HG02588 (cell line): ENCODE measurements at regions not wholly inside any gene's neighbourhood (a gene's known extent, or its start where the extent isn't known, plus 50 kb on each side); places are given as distances from the start of the nearest gene placed in this dataset.

Experiments used
- ATAC-seq: cut with Tn5 transposase; IDR thresholded peaks from one replicate; pipeline ENCODE4 v1.9.1; 2021; ENCODE audit warnings: mild to moderate bottlenecking, moderate library complexity; ENCODE audit not compliant: unreplicated experiment

GRCh38 chr3:180184816-180185215, 148.1 kb upstream of the PEX5L start:
- ATAC-seq: no peak

- ATAC-seq: no peak
These were observed 148.9 kb upstream of the PEX5L start for GRCh38 chr3:180185650-180186049.

- no peak for ATAC-seq
These were observed 152.0 kb upstream of the PEX5L start for GRCh38 chr3:180188512-180189309.

- ATAC-seq: no peak
These were observed 152.5 kb upstream of the PEX5L start for GRCh38 chr3:180189310-180189648.

- ATAC-seq: no peak
These were observed 159.9 kb upstream of the PEX5L start for GRCh38 chr3:180196658-180197057.

GRCh38 chr3:180199417-180199995, 162.8 kb upstream of the PEX5L start:
- ATAC-seq: no peak

- ATAC-seq: no peak
These were observed 179.1 kb upstream of the PEX5L start for GRCh38 chr3:180215866-180216265.

GRCh38 chr3:180223268-180223667, 186.5 kb upstream of the PEX5L start:
- no peak for ATAC-seq

GRCh38 chr3:180229113-180229512, 192.4 kb upstream of the PEX5L start:
- ATAC-seq: no peak

- ATAC-seq: no peak
These were observed 203.2 kb upstream of the PEX5L start for GRCh38 chr3:180239939-180240338.

- ATAC-seq: no peak
These were observed 210.0 kb upstream of the PEX5L start for GRCh38 chr3:180246688-180247195.

GRCh38 chr3:180250172-180250571, 213.4 kb upstream of the PEX5L start:
- no peak for ATAC-seq

GRCh38 chr3:180252683-180253082, 215.9 kb upstream of the PEX5L start:
- no peak for ATAC-seq

- no peak for ATAC-seq
These were observed 216.5 kb upstream of the PEX5L start for GRCh38 chr3:180253283-180253682.

GRCh38 chr3:180264479-180264878, 227.7 kb upstream of the PEX5L start:
- no peak for ATAC-seq

- ATAC-seq: no peak
These were observed 228.8 kb upstream of the PEX5L start for GRCh38 chr3:180265551-180265950.

GRCh38 chr3:180267202-180267843, 230.6 kb upstream of the PEX5L start:
- ATAC-seq: peak; percentile 99

GRCh38 chr3:180274536-180274935, 237.8 kb upstream of the PEX5L start:
- ATAC-seq: no peak

GRCh38 chr3:180275176-180275575, 238.4 kb upstream of the PEX5L start:
- no peak for ATAC-seq

GRCh38 chr3:180277041-180277440, 240.3 kb upstream of the PEX5L start:
- no peak for ATAC-seq

GRCh38 chr3:180278583-180279188, 241.9 kb upstream of the PEX5L start:
- ATAC-seq: peak; percentile 96

- ATAC-seq: no peak
These were observed 243.8 kb upstream of the PEX5L start for GRCh38 chr3:180280555-180280954.
